HG02610 (cell line): ENCODE measurements at regions not wholly inside any gene's neighbourhood (a gene's known extent, or its start where the extent isn't known, plus 50 kb on each side); places are given as distances from the start of the nearest gene placed in this dataset.

Source experiments
- ATAC-seq: cut with Tn5 transposase; IDR thresholded peaks from one replicate; pipeline ENCODE4 v1.9.1; 2021; ENCODE audit warnings: mild to moderate bottlenecking, moderate library complexity; ENCODE audit not compliant: unreplicated experiment

DNA sequence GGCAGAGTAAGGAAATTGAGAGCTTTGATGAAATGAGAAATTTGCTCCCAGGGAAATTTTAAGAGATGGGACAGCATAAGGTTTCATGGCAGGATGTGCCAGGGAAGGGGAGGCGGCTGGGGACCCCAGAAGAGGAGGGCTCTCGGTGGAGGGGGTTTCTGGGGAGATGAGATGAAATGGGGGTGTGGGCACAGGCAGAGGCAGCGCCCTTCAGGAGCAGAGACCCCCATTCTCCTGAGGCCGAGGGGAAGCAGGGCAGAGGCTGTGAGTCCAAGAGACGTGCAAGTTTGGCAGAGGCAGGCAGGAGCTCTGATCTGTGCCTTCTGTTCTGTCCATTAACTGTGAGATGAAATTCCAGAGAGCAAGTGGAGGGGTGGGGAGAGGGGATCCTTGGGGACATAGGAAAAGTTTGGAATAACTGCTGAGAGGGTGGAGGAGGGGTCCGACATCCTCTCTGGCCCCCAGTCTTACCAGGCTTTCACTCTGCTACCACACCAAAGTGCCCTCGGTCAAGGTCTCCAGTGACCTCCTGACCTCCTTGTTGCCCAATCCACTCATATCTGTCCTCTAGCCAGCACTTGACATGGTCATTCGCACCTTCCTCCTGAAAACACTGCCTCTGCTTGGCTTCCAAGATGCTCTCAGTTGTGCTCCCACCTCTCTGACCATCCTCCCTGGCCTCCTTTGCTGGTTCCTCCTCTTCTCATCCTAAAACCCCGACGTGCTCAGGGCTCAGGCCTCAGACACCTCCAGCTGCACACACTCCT is 108.1 kb upstream of the MVB12B start:
- no peak for ATAC-seq

DNA sequence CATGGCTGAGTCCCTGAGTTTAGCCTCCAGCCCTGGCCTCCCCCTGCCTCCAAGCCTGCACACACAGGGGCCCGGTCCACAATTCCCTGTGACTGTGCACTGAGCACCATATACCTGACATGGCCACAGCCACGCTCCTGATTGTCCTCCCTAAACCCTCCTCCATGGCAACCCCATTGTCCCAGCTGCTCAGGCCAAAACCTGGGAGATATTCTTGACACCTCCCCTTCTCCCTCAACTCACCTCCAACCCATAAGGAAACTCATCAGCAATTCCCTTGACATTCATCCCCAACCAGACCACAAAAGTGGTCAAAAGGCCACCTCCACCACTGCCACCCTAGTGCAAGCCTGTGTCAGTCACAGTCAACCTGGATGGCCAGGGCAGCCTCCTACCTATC is 107.5 kb upstream of the MVB12B start:
- ATAC-seq: no peak

DNA sequence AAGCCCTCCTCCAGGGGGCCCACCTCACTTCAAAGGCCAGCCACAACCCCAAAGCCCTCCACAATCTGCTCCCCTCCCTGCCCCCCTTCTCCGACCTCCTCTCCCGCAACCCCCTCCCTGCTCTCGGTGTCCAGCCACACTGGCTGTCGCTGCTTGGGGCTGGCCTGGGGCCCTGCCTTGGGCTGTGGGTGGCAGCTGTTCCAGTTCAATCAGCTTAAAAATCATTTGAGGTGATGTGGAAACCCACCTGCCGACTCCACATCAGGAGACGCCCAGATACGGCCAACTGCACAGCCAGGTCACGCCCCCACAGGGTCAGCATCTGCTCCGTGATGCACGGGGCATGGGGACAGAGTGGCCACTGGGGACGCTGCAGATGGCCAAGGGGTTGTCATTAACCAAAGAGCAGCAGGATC is 107.0 kb upstream of the MVB12B start:
- ATAC-seq: no peak

DNA sequence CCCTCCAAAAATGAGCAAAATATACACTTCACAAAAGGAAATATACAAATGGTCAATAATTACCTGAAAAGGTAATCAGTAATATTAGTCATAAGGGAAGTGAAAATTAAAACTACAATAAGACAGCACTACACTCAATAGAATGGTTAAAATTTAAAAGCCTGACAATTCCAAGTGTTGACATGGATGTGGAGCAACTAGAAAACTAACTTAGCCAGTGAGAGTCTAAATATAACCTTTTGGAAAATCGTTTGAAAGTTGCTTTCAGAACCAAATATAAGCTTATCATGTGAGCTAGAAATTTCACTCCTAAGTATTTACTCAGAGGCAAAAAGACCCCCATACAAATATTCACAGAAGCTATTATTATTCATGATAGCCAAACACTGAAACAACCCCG is 105.1 kb upstream of the MVB12B start:
- no peak for ATAC-seq

DNA sequence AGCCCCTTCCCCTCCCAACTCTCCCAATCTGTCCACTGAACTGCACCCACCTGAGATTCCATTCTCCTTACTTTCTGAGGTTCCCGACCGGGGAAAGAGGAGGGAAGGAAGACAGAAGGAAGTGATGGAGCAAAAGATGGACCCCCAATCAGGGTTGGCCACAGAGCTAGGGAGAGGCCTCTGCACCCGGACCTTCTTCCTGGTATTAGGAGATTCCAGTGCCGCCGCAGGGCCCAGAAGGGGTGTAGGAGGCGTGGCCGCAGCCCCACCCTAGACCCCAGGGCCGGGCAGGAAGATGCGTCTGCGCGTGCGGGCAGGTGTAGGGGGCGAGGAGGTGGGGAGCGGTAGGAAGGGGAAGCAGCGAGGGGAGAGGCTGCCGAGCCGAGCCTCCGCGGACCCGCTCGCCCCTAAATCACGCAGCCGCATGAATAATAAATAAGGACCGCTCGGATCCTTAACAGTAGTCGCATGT is 104.2 kb upstream of the MVB12B start:
- ATAC-seq: no peak

DNA sequence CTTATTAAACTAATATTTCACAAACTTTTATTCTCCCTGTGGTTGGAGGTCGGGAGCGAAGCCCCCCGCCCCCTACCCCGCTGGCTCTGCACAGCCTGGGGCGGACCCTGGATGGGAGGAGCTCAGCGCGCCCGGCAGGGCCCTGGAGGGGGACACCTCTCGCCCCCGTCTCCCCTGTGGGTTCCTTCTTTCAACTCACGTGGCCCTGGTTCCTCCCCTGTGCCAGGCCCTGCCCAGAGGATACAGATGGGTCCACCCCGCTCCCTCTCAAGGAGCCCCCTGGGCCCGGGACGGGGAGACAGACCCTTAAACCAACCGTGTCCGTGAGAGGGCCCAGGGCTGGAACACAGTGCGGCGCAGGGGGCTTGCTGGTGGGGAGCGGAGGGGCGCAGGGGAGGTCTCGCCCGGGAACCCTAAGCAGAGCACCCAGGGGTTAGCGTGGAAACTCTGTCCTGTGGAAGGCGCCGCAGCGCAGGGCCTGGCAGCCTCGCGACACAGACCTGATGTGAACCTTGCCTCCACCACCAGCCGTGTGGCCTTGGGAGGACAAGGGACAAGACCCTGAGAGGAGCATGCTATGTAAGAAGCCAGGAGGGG is 103.7 kb upstream of the MVB12B start:
- no peak for ATAC-seq

DNA sequence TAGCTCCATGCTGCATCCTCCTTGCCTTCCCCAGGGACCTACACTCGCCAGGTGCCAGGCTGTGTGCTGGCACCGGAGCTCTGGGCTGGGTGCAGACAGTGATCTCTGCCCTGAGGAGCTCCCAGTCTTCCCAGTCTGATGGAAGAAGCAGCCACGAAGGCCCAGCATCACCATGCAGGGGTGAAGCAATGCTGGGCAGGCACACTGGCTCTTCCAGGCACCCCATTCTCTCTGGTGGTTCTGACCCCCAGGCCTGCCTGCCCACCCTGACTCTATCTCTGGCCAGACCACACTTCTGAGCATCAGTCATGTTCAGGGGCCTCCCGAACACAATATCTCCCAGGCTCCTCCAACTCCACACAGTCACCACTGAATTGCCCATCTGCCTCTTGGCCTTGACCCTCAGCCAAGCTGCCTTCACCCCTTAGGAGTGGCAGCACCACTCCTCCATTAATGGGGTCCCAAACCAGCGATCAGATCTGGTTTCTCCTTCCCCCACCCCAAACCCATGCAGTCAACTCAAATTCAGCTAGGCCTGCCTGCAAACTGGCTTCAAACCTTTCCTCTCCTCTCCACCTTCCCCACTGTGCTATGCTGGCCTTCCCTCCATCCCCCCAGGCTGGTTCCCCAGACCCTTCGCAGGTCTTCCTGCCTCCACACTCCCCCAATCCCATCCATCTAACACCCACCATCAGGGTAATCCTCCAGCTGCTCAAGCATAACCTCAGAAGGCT is 102.7 kb upstream of the MVB12B start:
- no peak for ATAC-seq

DNA sequence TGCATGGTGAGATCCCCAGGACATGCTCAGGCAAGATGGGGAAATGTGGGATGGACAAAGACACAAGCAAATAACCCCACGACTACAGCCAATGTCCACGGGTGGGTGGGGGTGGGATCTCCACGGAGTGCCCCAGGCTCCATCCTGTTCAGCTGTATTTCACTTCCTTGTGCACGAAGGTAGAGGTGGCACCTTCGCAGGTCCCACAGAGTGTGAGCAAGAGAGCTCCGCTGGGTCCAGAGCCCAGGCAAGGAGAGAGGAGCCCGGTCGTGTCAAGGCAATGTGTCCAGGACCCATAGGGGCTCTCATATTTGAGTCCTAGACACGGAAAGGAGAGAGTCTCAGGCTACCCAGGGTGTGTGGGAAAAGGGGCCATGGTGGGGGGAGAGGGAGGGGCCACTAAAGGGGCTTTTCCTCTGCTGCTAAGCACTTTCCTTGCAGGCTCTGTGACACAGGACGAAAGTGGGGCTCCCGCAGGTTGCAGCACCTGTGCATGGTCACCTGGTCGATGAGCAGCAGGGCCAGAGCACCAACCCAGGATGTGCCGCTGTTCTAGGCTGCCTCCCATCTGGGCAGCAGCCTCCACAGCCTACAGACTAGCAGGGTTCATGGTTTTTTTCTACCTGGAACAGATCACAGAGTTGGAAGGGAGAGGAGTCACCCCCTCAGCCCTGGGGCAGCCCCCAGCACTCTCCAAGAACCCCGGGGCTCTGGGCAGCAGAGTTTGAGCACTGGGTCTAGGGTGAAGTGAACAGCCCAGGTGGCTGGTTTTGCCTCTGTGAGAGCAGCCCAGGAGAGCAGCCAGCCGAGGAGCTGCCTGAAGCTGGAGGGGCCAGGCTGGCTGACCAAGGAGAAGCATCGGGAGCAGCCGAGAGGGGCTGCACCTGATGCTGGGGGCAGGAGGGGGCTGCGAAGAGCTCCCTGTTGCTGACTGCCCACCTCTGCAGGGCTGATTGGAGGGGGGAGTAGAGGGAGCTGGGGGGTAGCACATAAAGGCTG is 100.7 kb upstream of the MVB12B start:
- ATAC-seq: no peak

DNA sequence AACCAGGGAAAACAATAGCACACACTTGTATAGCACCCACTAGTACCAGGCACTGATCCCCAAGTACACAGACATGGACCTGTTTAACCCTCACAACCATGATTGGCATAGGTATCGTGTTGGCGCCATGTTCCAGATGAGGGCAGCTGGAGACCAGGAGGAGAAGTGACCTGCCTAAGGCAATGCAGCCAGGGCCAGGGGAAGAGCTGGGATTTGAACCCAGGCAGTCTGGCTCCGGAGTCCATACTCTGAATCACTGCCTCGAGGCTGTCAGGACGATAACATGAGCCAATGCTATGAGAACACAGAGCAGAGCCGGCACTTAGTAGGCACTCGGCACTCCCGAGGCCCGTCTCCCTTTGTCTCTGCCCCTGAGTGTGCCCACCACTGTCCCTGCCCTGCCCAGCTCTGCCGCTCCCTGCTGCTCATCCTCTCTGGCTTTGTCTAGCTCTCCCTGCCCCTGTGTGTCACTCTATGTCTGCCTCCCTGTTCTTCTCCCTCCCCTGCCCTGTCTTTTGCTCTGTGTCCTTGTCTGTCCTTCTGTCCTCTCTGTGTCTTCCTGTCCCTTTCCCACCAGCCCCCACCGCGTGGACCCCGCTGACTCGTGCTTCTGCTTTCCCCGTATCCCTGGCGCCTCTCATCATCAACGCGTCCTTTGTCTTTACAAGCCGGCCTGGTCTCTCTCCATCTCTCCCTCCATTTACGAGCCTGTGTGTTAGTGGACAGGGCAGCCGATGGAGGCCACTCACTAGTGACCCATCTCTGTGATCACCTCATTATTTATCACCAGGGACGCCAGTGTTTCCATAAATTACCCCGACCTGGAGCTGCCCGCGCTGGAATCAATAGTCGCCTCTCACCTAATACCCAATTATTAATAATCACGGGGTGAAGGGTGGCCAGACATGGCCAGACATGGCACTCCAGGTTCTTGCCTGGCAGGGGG is 99.4 kb upstream of the MVB12B start:
- ATAC-seq: no peak

DNA sequence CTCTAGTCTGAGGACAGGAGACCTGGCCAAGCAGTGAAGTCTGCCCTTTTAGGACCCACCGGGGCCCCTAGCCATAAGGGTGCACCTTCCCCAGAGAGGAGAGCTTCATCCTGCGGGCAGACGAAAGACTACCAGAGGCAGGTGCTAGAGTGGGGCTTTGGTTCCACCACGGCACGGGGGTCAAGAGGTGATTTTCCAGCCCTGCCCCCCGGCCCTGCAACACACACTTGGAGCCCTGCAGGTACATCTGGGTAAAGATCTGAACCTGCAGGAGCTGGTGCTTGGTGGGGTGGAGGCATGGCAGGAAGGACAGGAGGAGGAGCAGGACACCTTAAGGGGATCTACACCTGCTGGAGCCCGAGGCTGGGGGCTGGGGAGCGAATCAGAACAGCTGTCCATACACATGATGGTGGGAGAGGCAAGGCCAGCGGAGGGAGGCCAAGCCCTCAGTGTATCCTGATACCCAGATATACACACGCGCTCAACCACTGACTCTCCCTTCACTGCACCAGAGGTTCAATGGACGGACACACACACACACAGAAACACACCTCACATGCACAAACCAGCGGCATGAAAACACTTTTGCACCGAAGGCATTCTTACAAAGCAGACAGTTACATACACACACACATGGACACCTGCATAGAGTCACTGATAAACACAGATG is 98.4 kb upstream of the MVB12B start:
- no peak for ATAC-seq

DNA sequence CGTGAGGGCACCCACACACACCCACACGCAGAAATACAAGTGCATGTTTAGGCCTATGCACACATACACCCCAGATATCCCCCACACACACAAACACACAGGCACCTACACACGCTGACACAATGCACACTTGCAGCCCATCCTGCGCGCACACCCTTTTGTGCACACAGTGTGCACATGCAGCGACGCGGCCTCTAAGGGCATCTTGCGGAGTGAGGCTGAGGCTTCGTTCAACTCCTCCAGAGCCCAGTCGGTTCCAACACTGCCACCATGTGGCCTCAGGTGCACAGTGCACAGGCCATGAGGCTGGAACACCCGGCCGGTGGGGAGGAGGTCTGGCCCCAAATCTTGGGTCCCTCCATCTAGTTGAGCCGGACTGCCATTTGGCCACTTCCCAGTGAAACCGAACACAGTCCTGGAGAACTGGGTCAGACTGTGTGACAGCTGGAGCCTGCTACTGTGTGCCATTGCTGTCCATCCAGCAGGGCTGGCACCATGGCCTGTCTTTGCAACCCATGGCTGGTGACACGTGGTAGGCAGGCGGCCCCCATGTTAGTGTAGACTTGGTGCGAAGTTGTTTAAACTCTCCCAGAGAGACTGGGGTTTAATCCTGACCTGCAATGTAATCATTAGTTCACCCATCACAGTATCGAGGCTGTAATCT is 97.7 kb upstream of the MVB12B start:
- ATAC-seq: peak; percentile 75

DNA sequence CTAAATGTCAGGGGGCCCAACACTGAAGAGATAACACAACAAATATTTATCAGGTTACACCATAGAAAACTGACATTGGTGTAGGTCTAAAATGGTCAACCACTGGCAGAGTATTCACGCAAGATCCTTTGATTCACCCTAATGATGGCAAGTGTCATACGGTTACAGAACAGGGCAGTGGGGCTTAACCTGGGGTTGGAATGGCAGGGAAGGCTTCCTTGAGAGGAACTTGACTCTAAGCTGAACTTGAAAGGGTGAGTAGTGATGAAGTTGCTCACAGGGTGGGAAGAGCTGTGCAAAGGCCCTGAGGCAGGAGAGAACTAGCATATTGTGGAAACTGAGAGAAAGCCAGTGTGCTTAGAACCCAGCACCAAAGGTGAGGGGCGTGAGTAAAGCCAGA is 97.1 kb upstream of the MVB12B start:
- ATAC-seq: no peak

DNA sequence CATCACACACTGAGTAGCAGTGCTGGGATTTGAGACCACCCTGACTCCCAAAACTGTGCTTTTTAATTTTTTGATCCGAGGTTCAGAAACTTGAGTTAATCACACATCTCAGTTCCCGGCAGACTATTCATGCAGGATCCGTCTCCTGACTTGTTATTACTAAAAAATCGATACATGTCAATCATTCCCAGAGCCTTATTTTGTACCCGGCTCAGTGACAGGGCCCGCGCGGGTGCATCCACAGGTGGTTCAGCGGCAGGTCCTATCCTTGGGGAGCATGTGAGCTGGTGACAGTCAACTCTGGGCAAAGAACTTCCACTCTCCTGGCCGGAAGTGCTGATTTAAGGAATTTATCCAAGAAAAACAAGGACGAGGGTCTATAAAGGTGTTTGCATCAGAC is 95.9 kb upstream of the MVB12B start:
- no peak for ATAC-seq

DNA sequence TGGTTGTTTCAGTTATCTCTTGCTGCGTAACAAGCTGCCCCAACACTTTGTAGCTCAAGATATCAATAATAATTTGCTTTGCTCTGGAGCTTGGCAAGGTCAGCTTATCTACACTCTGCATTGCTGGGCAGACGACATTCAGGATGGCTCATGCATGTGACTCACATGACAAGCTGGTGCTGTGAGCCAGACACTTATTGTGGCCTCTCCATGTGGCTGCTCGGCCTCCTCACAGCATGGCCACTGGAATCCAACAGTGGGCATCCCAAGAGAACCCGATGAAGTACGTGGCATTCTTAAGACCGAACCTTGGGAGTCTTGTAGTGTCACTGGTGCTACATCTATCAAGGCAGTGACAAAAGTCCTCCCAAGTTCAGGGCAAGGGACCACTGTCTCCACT is 94.2 kb upstream of the MVB12B start:
- ATAC-seq: no peak

DNA sequence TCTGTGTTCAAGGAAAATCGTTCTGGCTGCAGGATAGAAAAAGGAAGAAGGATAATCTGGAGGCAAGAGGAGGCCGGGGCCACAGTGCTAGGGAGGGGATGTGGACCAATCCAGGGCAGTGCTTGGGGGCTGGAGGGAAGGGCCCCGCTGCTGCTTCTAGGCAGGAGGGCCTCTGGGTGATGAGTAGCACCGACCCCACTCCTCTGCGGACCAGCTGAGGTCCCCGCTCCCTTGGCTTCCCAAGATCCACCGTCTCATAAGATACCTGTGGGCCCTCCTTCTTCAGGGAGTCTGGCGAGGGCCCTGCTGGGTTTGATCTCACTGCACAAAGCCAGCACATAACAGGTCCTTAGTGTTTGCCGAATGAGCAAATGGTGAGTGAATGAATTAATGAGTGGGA is 93.5 kb upstream of the MVB12B start:
- ATAC-seq: no peak

DNA sequence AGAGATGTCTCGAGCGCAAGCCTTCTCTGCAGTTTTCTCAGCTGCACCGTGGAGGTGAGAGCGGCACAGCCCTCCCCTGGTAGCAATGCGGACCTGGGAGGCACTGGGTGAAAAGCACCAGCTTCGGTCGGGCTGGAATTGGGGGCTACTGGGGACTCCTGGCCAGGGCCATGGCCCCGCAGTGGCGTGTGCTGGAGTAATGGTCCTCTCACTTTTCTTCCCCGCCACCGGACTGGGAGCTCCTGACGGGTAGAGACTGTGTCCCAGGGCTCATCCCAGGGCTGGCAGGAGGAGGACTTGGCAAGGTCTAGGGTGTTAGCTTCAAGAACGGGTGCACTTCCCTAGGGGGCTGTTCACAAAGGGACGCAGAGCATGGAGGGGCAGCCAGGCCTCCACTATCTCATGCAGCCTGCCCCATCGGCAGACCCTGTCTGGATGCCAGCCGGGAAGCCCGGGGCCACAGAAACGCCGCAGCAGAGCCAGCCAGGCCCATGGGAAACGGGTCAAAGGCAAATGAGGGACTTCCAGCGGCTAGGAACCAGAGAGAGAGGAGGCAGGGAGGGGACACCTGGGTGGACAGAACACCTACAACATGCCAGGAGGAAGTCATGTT is 92.6 kb upstream of the MVB12B start:
- no peak for ATAC-seq

DNA sequence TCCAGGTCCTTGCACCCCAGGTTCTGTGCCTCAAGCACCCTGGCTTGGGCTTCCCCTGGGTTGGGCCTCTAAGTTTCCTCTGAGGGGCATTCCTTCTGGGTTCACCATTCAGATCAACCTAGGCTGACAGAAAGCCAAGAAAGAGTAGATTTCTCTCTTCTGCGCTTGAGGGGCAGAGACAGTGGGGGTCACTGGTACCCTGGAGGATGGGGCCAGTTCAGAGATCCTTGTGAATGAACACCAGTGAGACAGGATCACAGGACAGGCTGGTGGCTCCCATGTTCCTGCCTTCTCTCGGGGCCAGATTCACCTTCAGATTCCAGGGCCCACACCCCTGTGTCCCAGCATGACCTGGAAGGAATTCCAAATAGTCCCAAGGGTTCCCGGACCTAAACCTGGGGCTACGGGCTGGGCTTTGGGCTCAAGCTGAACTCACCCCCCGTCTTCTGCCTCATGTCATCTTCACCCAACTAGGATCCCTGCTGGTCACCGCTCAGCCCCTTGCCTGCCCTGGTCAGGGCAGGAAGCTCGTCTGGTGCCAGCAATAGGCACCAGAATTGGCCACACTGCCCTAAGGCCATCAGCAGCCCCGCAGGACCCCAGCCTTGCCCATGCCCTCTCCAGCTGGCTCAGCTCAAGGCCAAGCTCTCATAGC is 91.8 kb upstream of the MVB12B start:
- no peak for ATAC-seq
